ENCODE measurements at regions not wholly inside any gene's neighbourhood (a gene's known extent, or its start where the extent isn't known, plus 50 kb on each side); places are given as distances from the start of the nearest gene placed in this dataset.

DNA sequence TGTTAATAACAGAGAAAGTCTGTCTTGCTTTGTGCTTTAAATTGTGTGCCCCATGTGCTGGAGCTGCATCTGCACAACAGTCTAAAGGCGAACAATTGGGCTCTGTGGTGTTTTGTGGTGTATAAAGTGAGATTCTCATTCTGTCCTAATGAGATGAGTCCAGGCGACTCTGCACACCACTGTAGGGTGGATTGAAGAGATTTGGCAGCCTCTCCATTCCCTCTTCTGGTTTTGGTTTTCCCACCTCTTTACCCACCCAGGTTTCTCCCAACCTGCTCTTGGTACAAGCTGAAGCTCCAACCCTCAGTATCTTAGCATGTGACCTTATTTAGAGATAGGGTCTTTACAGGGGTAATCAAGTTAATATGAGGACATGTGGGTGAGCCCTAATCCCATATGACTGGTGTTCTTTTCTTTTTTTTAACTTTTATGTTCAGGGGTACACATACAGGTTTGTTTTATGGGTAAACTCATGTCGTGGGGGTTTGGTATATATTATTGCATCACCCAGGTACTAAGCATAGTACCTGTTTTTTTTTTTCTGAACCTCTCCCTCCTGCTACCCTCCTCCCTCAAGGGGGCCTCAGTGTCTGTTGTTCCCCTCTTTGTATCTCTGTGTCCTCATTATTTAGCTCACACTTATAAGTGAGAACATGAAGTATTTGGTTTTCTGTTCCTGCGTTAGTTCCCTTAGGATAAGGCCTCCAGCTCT is 217.6 kb upstream of the DTNBP1 start:
- H3K4me3 ChIP-seq (ENCODE audit: low read length) = peak overlapping the region; percentile 43
- no peaks in the 10 kb centered on the region for H3K27me3 ChIP-seq (ENCODE audit: control insufficient read depth, low read length)
- H3K4me1 ChIP-seq (ENCODE audit: control insufficient read depth, low read length) = peaks cover 51% of the 10 kb centered on the region
- peak overlapping the region; percentile 64 for H3K4me2 ChIP-seq (ENCODE audit: low read length)
- H3K27ac ChIP-seq (ENCODE audit: low read depth, low read length) = peak overlapping the region; percentile 70
- no peaks in the 10 kb centered on the region for H4K20me1 ChIP-seq (ENCODE audit: control insufficient read depth, insufficient read depth, low read depth, low read length)
- H3K9me3 ChIP-seq (ENCODE audit: control insufficient read depth, insufficient read depth, low read length) = no peaks in the 10 kb centered on the region
- no peaks in the 10 kb centered on the region for H3K36me3 ChIP-seq (ENCODE audit: control insufficient read depth, low read length)
- H3K9me2 ChIP-seq (replicated peaks; ENCODE audit: control insufficient read depth, low read length) = no peaks in the 10 kb centered on the region
- TF ChIP-seq, protein P1, sequence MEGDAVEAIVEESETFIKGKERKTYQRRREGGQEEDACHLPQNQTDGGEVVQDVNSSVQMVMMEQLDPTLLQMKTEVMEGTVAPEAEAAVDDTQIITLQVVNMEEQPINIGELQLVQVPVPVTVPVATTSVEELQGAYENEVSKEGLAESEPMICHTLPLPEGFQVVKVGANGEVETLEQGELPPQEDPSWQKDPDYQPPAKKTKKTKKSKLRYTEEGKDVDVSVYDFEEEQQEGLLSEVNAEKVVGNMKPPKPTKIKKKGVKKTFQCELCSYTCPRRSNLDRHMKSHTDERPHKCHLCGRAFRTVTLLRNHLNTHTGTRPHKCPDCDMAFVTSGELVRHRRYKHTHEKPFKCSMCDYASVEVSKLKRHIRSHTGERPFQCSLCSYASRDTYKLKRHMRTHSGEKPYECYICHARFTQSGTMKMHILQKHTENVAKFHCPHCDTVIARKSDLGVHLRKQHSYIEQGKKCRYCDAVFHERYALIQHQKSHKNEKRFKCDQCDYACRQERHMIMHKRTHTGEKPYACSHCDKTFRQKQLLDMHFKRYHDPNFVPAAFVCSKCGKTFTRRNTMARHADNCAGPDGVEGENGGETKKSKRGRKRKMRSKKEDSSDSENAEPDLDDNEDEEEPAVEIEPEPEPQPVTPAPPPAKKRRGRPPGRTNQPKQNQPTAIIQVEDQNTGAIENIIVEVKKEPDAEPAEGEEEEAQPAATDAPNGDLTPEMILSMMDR (IDR thresholded peaks at IDR 0.05; ENCODE audit: low read depth, low read length, poor library complexity, severe bottlenecking) = peak; percentile 12
- no peak for TF ChIP-seq EZH2phosphoT487 (IDR thresholded peaks at IDR 0.05; ENCODE audit: borderline replicate concordance, low read length)
- no peaks in the 10 kb centered on the region; the same call in 1 of the 2 replicates for H3F3A ChIP-seq (ENCODE audit: control insufficient read depth, insufficient read depth)
- H3K79me2 ChIP-seq (ENCODE audit: control insufficient read depth, low read length) = no peaks in the 10 kb centered on the region

DNA sequence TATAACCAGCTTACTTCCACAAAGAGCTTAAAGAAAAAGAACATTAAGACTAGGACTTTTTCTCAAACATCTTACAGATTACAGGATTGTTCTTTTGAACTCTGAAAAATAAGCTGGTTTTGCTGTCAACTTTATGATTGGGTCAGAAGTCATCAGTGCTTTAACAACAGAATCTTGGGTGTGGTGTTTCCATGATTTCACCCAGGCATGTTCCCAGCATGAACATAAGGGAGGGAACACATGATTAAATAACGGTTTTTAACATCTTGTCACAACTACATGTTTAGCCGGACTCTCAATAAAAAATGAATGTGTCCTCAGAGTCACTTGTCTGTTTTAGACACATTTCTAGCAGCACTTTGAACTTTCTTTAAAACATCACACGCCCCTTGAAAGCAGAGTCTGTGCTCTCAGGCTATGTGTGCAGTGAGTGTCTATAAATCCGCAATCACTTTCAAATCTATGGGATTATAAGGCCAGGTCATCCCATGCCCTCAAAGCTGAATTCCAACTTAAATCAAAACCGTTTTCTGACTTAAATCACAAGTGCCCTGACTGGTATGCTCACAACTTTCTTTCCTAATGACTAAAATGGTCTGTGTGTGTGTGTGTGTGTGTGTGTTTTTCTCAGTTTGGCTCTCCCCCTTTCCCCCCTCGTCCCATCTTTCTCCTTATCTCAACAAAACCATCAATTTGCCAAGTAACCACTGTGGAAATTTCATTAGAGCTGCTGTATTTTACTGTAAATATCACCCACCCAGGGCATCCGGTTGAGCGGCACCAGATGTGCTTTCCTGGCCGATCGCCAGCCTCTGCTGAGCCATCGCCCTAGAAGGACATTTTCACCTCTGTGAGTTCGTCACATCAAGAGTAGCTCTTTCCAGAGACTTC is 216.8 kb upstream of the DTNBP1 start:
- Histone ChIP-seq H3K27me3 (ENCODE audit: control insufficient read depth, low read length) (no peaks in the 10 kb centered on the region), H4K20me1 (ENCODE audit: control insufficient read depth, insufficient read depth, low read depth, low read length) (no peaks in the 10 kb centered on the region), H3K4me2 (ENCODE audit: low read length) (peak overlapping the region; percentile 64), H3K9me2 (replicated peaks; ENCODE audit: control insufficient read depth, low read length) (no peaks in the 10 kb centered on the region), H3F3A (ENCODE audit: control insufficient read depth, insufficient read depth) (no peaks in the 10 kb centered on the region; the same call in 1 of the 2 replicates), H3K79me2 (ENCODE audit: control insufficient read depth, low read length) (no peaks in the 10 kb centered on the region), H3K36me3 (ENCODE audit: control insufficient read depth, low read length) (no peaks in the 10 kb centered on the region), H3K4me3 (ENCODE audit: low read length) (peak overlapping the region; percentile 43), H3K4me1 (ENCODE audit: control insufficient read depth, low read length) (peaks cover 48% of the 10 kb centered on the region), H3K27ac (ENCODE audit: low read depth, low read length) (peak overlapping the region; percentile 70), H3K9me3 (ENCODE audit: control insufficient read depth, insufficient read depth, low read length) (no peaks in the 10 kb centered on the region)
- no peak for TF ChIP-seq EZH2phosphoT487 (IDR thresholded peaks at IDR 0.05; ENCODE audit: borderline replicate concordance, low read length)
- TF ChIP-seq, protein P1 (IDR thresholded peaks at IDR 0.05; ENCODE audit: low read depth, low read length, poor library complexity, severe bottlenecking) = no peak

DNA sequence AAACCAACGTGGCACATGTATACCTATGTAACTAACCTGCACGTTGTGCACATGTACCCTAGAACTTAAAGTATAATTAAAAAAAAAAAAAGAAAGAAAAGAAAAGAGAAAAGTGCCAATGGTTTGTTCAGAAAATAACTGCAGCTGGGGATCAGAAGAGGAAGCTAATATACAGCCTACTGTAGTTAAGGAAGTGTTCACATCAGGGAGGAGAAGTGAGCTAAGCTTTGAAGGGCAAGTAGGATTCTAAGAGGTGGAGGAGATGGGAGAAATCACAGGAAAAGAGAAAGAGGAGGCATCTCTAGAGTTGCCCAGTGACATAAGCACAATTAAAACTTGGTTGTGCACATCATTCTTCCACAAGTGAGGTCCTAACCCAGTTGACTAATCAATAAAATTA is 214.4 kb upstream of the DTNBP1 start:
- TF ChIP-seq, protein P1 (IDR thresholded peaks at IDR 0.05; ENCODE audit: low read depth, low read length, poor library complexity, severe bottlenecking) = no peak
- TF ChIP-seq EZH2phosphoT487 (IDR thresholded peaks at IDR 0.05; ENCODE audit: borderline replicate concordance, low read length) = no peak
- H3K27me3 ChIP-seq (ENCODE audit: control insufficient read depth, low read length) = no peaks in the 10 kb centered on the region
- no peaks in the 10 kb centered on the region for H3K36me3 ChIP-seq (ENCODE audit: control insufficient read depth, low read length)
- no peaks in the 10 kb centered on the region for H4K20me1 ChIP-seq (ENCODE audit: control insufficient read depth, insufficient read depth, low read depth, low read length)
- H3K79me2 ChIP-seq (ENCODE audit: control insufficient read depth, low read length) = no peaks in the 10 kb centered on the region
- H3K4me2 ChIP-seq (ENCODE audit: low read length) = no peak overlapping the region
- H3K27ac ChIP-seq (ENCODE audit: low read depth, low read length) = no peak overlapping the region
- no peak overlapping the region for H3K4me3 ChIP-seq (ENCODE audit: low read length)
- peaks cover 49% of the 10 kb centered on the region for H3K4me1 ChIP-seq (ENCODE audit: control insufficient read depth, low read length)
- no peaks in the 10 kb centered on the region; the same call in 1 of the 2 replicates for H3F3A ChIP-seq (ENCODE audit: control insufficient read depth, insufficient read depth)
- no peaks in the 10 kb centered on the region for H3K9me3 ChIP-seq (ENCODE audit: control insufficient read depth, insufficient read depth, low read length)
- no peaks in the 10 kb centered on the region for H3K9me2 ChIP-seq (replicated peaks; ENCODE audit: control insufficient read depth, low read length)

Data from DOHH2 (cell line).